ENCODE measurements at regions not wholly inside any gene's neighbourhood (a gene's known extent, or its start where the extent isn't known, plus 50 kb on each side); places are given as distances from the start of the nearest gene placed in this dataset.

DNA sequence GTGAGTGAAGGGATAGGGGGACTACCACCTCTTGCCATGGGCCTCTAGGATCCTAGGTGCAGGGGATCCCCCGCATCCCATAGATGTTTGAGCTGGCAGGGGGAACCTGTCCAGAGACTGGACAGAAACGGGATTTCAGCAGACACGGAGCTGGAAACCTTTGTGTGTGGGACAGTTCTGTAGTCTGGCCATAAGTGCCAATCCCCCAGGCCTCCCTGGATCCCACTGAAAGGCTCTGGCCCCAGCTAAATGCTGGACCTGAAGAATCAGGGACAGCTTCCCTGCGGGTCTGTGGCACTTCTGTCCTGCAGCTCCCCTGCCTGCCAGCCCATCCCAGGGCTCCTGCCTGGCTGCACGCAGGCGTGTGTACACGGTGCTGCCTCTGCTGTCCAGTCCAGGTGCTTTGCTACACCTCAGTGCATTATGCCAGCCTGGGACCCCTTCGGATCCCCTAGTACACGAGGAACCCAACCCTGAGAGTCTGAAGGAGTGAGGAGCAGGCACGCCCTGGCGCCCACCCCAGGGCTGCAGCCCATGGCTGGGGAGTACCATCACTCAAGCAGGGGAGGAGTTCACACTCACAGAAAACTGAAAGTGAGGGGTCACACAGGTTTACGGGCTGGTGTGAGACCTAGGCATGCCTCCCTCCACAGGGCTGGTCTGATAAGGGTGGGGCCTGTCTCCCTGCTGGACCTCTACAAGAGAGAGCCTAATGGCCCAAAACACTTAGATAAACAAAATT lies 703.0 kb downstream of the ARAP2 start:
- Histone ChIP-seq H3K18ac (ENCODE audit: insufficient read length, low read depth, low read length) (no peak overlapping the region), H3K79me1 (ENCODE audit: insufficient read depth, low read depth, low read length, poor library complexity, severe bottlenecking) (no peaks in the 10 kb centered on the region), H3K9ac (ENCODE audit: extremely low read depth, insufficient read length, low read length) (no peak overlapping the region), H3T11ph (ENCODE audit: low read length) (no peak overlapping the region), H3K23ac (ENCODE audit: insufficient read length, low read depth, low read length) (no peak overlapping the region), H2AK5ac (ENCODE audit: insufficient read length, low read length) (no peak overlapping the region), H2BK20ac (ENCODE audit: low read depth, low read length, poor library complexity, severe bottlenecking) (no peak overlapping the region), H2BK12ac (ENCODE audit: insufficient read length, low read depth, low read length) (no peak overlapping the region), H2AFZ (ENCODE audit: low read length) (no peak overlapping the region), H3K4me2 (ENCODE audit: insufficient read depth, insufficient read length, low read length) (no peak overlapping the region), H3K9me3 (ENCODE audit: control insufficient read depth, low read depth, low read length) (no peaks in the 10 kb centered on the region), H3K27me3 (ENCODE audit: insufficient read depth, low read length) (no peaks in the 10 kb centered on the region), H3K27ac (ENCODE audit: insufficient read length, low read depth, low read length) (no peak overlapping the region), H3K79me2 (ENCODE audit: insufficient read depth, low read length) (no peaks in the 10 kb centered on the region), H3K56ac (ENCODE audit: insufficient read length, low read depth, low read length) (no peak overlapping the region), H3K23me2 (ENCODE audit: insufficient read length, low read depth, low read length, poor library complexity, severe bottlenecking) (no peaks in the 10 kb centered on the region), H4K5ac (ENCODE audit: insufficient read length, low read depth, low read length) (no peak overlapping the region), H2BK5ac (ENCODE audit: insufficient read length, low read length) (no peak overlapping the region), H3K14ac (ENCODE audit: insufficient read depth, low read length) (no peak overlapping the region), H3K4me1 (ENCODE audit: insufficient read depth, low read length) (no peaks in the 10 kb centered on the region), H3K4ac (ENCODE audit: low read depth, low read length) (no peak overlapping the region), H2BK120ac (ENCODE audit: low read depth, low read length, poor library complexity, severe bottlenecking) (no peak overlapping the region), H4K20me1 (ENCODE audit: control insufficient read depth, insufficient read depth, insufficient read length) (no peaks in the 10 kb centered on the region), H4K91ac (ENCODE audit: insufficient read length, low read depth, low read length) (no peak overlapping the region), H4K8ac (replicated peaks; ENCODE audit: insufficient read length, low read depth, low read length) (no peak overlapping the region), H2BK15ac (ENCODE audit: low read depth, low read length) (no peak overlapping the region)
- Mint-ChIP-seq H3K27ac (no peak overlapping the region), H3K9me3 (peaks cover 0 to 6% of the 10 kb centered on the region in 2 experiments; a peak in 2 of 5 replicates), H3K36me3 (ENCODE audit: insufficient read depth in 1 of 3, low read depth in 3 of 3) (no peaks in the 10 kb centered on the region), H3K27me3 (ENCODE audit: low read depth) (no peaks in the 10 kb centered on the region; the same call in 1 of the 2 replicates), H3K4me3 (no peak overlapping the region), H3K4me1 (peaks cover 0 to 3% of the 10 kb centered on the region in 2 experiments; a peak in 1 of 4 replicates)
- TF ChIP-seq, protein P1, sequence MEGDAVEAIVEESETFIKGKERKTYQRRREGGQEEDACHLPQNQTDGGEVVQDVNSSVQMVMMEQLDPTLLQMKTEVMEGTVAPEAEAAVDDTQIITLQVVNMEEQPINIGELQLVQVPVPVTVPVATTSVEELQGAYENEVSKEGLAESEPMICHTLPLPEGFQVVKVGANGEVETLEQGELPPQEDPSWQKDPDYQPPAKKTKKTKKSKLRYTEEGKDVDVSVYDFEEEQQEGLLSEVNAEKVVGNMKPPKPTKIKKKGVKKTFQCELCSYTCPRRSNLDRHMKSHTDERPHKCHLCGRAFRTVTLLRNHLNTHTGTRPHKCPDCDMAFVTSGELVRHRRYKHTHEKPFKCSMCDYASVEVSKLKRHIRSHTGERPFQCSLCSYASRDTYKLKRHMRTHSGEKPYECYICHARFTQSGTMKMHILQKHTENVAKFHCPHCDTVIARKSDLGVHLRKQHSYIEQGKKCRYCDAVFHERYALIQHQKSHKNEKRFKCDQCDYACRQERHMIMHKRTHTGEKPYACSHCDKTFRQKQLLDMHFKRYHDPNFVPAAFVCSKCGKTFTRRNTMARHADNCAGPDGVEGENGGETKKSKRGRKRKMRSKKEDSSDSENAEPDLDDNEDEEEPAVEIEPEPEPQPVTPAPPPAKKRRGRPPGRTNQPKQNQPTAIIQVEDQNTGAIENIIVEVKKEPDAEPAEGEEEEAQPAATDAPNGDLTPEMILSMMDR (conservative IDR thresholded peaks at IDR 0.05), result no peak
- WGBS (ENCODE audit: extremely low coverage, insufficient read length, low lambda C conversion rate), result no CpG with 5 or more reads among the region's 12 CpGs
- DNase-seq, result no peak

Data from H9 (cell line).